GM23248 (cell line): ENCODE measurements at regions not wholly inside any gene's neighbourhood (a gene's known extent, or its start where the extent isn't known, plus 50 kb on each side); places are given as distances from the start of the nearest gene placed in this dataset.

ENCODE experiments used
- EZH2 ChIP-seq: fragments of 200-600 bp; sonication (generic); IDR thresholded peaks from 2 replicates; pipeline ENCODE4 v1.6.1; 2018; ENCODE audit warnings: antibody characterized with exemption, mild to moderate bottlenecking; ENCODE audit not compliant: insufficient read depth, poor library complexity, severe bottlenecking
- EZH2phosphoT487 ChIP-seq: fragments of 200-600 bp; sonication (generic); IDR thresholded peaks from 2 replicates; pipeline ENCODE4 v1.6.1; 2018; ENCODE audit warnings: antibody characterized with exemption, moderate library complexity, mild to moderate bottlenecking, low read depth; ENCODE audit not compliant: insufficient read depth

- TF ChIP-seq EZH2phosphoT487, result no peak
- no peak for TF ChIP-seq EZH2
These were observed 139.4 kb upstream of the CXorf66 start for GRCh38 chrX:140104760-140105159.
